ENCODE measurements at regions not wholly inside any gene's neighbourhood (a gene's known extent, or its start where the extent isn't known, plus 50 kb on each side); places are given as distances from the start of the nearest gene placed in this dataset.

DNA sequence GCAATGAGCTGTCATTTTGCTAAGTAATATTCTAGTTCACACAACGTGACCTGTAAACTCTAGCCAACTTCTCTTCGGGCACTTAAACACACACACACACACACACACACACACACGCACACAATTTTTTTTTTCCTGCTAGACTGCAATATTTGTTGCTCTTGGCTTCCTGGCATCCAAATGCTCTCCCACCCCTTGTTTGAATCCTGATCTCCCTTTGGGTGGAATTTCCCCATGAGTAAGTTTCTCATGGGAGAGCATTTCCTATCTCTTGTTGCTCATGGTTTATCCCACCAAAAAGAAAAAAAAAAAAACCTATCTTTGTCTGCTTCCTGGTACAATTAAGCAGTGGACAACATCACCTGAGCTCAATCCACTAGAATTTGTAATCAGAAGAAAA is 54.7 kb upstream of the TSLP start:
- no peak overlapping the region for H3K4me3 Mint-ChIP-seq (ENCODE audit: unreplicated experiment)
- no peaks in the 10 kb centered on the region for H3K4me1 Mint-ChIP-seq (ENCODE audit: low read depth, unreplicated experiment)
- DNase-seq (ENCODE audit: low read depth) = peak; percentile 47
- peaks cover 6% of the 10 kb centered on the region for H3K4me1 ChIP-seq (ENCODE audit: insufficient read depth, low read length)
- no peaks in the 10 kb centered on the region for H3K9me3 ChIP-seq (ENCODE audit: insufficient read depth, low read depth, low read length)
- H3K9ac ChIP-seq (ENCODE audit: low read length) = no peak overlapping the region
- H3K4me2 ChIP-seq (ENCODE audit: low read length) = no peak overlapping the region
- no peaks in the 10 kb centered on the region for H3K27me3 Mint-ChIP-seq (ENCODE audit: low read depth, unreplicated experiment)
- H3K27me3 ChIP-seq (ENCODE audit: insufficient read depth, low read length) = no peaks in the 10 kb centered on the region
- H3K36me3 Mint-ChIP-seq (ENCODE audit: low read depth, unreplicated experiment) = no peaks in the 10 kb centered on the region
- H4K20me1 ChIP-seq (ENCODE audit: insufficient read depth, low read length) = no peaks in the 10 kb centered on the region
- no peak overlapping the region for H2AFZ ChIP-seq (ENCODE audit: low read depth, low read length)
- H3K79me2 ChIP-seq (ENCODE audit: insufficient read depth, low read length) = no peaks in the 10 kb centered on the region
- TF ChIP-seq, protein P1, sequence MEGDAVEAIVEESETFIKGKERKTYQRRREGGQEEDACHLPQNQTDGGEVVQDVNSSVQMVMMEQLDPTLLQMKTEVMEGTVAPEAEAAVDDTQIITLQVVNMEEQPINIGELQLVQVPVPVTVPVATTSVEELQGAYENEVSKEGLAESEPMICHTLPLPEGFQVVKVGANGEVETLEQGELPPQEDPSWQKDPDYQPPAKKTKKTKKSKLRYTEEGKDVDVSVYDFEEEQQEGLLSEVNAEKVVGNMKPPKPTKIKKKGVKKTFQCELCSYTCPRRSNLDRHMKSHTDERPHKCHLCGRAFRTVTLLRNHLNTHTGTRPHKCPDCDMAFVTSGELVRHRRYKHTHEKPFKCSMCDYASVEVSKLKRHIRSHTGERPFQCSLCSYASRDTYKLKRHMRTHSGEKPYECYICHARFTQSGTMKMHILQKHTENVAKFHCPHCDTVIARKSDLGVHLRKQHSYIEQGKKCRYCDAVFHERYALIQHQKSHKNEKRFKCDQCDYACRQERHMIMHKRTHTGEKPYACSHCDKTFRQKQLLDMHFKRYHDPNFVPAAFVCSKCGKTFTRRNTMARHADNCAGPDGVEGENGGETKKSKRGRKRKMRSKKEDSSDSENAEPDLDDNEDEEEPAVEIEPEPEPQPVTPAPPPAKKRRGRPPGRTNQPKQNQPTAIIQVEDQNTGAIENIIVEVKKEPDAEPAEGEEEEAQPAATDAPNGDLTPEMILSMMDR (IDR thresholded peaks at IDR 0.05; ENCODE audit: insufficient read depth, low read depth, low read length) = no peak
- TF ChIP-seq EZH2 (IDR thresholded peaks at IDR 0.05; ENCODE audit: insufficient read depth, low read length) = no peak
- FAIRE-seq = no peak
- H3K9me3 Mint-ChIP-seq (ENCODE audit: unreplicated experiment) = no peaks in the 10 kb centered on the region
- H3K27ac ChIP-seq (ENCODE audit: low read depth, low read length) = peak overlapping the region; percentile 67
- H3K27ac Mint-ChIP-seq (ENCODE audit: unreplicated experiment) = no peak overlapping the region
- no peaks in the 10 kb centered on the region for H3K36me3 ChIP-seq (ENCODE audit: insufficient read depth, low read length)
- no peak overlapping the region for H3K4me3 ChIP-seq (ENCODE audit: insufficient read depth, low read depth, low read length)

DNA sequence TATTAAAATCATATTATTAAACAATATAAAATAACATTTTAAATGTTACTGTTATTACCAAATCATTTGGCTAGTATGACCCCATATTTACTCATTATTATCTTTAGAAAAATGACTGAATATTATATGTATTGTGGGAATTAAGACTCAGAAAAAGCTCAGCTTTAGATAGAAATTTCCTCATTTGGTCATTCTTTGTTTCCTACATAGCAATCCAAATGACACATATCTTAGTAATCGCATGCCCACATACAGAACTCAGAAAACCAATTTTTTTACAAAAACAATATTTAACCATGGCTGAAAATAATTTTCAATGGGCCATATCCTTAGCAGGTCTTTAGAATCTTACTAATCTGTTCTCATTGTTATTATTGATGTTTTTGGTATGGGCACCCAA is 53.8 kb upstream of the TSLP start:
- no peak overlapping the region for H3K9ac ChIP-seq (ENCODE audit: low read length)
- H3K4me3 Mint-ChIP-seq (ENCODE audit: unreplicated experiment) = no peak overlapping the region
- no peak for TF ChIP-seq EZH2 (IDR thresholded peaks at IDR 0.05; ENCODE audit: insufficient read depth, low read length)
- TF ChIP-seq, protein P1 (IDR thresholded peaks at IDR 0.05; ENCODE audit: insufficient read depth, low read depth, low read length) = no peak
- no peaks in the 10 kb centered on the region for H3K79me2 ChIP-seq (ENCODE audit: insufficient read depth, low read length)
- H3K27ac Mint-ChIP-seq (ENCODE audit: unreplicated experiment) = no peak overlapping the region
- no peaks in the 10 kb centered on the region for H3K27me3 ChIP-seq (ENCODE audit: insufficient read depth, low read length)
- DNase-seq (ENCODE audit: low read depth) (peak; percentile 2), FAIRE-seq (no peak)
- no peaks in the 10 kb centered on the region for H3K4me1 Mint-ChIP-seq (ENCODE audit: low read depth, unreplicated experiment)
- H3K9me3 Mint-ChIP-seq (ENCODE audit: unreplicated experiment) = no peaks in the 10 kb centered on the region
- H2AFZ ChIP-seq (ENCODE audit: low read depth, low read length) = no peak overlapping the region
- no peaks in the 10 kb centered on the region for H4K20me1 ChIP-seq (ENCODE audit: insufficient read depth, low read length)
- no peak overlapping the region for H3K4me3 ChIP-seq (ENCODE audit: insufficient read depth, low read depth, low read length)
- H3K9me3 ChIP-seq (ENCODE audit: insufficient read depth, low read depth, low read length) = no peaks in the 10 kb centered on the region
- no peaks in the 10 kb centered on the region for H3K36me3 ChIP-seq (ENCODE audit: insufficient read depth, low read length)
- H3K36me3 Mint-ChIP-seq (ENCODE audit: low read depth, unreplicated experiment) = no peaks in the 10 kb centered on the region
- H3K4me1 ChIP-seq (ENCODE audit: insufficient read depth, low read length) = peaks cover 6% of the 10 kb centered on the region
- peak overlapping the region; percentile 67 for H3K27ac ChIP-seq (ENCODE audit: low read depth, low read length)
- H3K4me2 ChIP-seq (ENCODE audit: low read length) = no peak overlapping the region
- H3K27me3 Mint-ChIP-seq (ENCODE audit: low read depth, unreplicated experiment) = no peaks in the 10 kb centered on the region

Measured in astrocyte (in vitro differentiated cells and primary cell).